Sigmoid colon (tissue), 4 donors: ENCODE measurements at regions not wholly inside any gene's neighbourhood (a gene's known extent, or its start where the extent isn't known, plus 50 kb on each side); places are given as distances from the start of the nearest gene placed in this dataset.

Source experiments
- EP300 ChIP-seq, 4 donors: sonication (generic); formaldehyde crosslinking; IDR thresholded peaks; one replicate each; pipeline ENCODE4 v1.6.1; 2017; ENCODE audit warnings: antibody characterized with exemption in 4 of 4
- TF ChIP-seq, protein P1 (sequence below), 4 experiments: fragments of 450-650 bp in 3 of 4; fragments of 200-600 bp in 1 of 4; IDR thresholded peaks; one replicate each; pipeline ENCODE4 v1.5.1; 2016 to 2019; ENCODE audit warnings: antibody characterized with exemption in 4 of 4, mild to moderate bottlenecking in 3 of 4, moderate library complexity in 2 of 4

DNA sequence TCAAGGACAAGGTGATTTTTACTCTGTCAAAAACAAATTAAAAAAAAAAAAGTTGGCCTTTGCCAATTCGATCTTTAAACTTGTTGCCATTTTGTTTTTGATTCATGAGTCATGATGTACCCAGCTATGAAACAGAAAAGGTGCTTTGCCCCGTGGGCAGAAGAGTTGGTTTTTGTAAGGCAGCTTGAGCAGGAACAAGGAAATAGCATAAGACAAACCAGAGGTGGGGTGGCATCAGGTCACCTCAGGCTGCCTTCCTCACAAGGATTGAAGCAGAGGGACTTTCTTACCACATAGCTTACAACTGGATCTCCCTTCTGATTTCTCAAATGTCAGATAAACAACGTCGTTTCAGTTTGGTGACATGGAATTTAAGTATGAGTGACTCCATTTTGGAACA lies 123.8 kb downstream of the ARL4C start:
- TF ChIP-seq, protein P1, sequence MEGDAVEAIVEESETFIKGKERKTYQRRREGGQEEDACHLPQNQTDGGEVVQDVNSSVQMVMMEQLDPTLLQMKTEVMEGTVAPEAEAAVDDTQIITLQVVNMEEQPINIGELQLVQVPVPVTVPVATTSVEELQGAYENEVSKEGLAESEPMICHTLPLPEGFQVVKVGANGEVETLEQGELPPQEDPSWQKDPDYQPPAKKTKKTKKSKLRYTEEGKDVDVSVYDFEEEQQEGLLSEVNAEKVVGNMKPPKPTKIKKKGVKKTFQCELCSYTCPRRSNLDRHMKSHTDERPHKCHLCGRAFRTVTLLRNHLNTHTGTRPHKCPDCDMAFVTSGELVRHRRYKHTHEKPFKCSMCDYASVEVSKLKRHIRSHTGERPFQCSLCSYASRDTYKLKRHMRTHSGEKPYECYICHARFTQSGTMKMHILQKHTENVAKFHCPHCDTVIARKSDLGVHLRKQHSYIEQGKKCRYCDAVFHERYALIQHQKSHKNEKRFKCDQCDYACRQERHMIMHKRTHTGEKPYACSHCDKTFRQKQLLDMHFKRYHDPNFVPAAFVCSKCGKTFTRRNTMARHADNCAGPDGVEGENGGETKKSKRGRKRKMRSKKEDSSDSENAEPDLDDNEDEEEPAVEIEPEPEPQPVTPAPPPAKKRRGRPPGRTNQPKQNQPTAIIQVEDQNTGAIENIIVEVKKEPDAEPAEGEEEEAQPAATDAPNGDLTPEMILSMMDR (IDR thresholded peaks at IDR 0.05) = no peak
- no peak for TF ChIP-seq EP300 (IDR thresholded peaks at IDR 0.05)
